ENCODE measurements at regions not wholly inside any gene's neighbourhood (a gene's known extent, or its start where the extent isn't known, plus 50 kb on each side); places are given as distances from the start of the nearest gene placed in this dataset.

DNA sequence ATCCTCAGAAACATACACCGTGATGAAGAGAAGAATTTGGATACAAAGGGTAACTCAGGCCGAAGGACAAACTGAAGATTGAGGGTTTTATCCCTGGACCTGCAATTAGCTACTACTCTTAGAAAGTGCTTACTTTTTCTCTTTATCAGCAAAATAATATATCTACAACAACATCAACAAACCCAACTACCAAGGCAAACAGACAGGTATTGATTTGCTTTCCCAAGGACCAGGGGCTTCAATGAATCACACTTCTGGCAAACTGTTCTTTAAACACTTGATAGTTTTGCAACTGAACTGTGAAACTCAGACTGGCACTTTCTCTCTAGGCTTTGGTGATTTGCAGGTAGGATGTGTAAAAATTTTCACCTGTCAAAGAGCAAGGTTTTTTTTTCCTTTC is 247.5 kb downstream of the SEC23A start:
- TF ChIP-seq BACH2 (CRISPR knock-in tag; IDR thresholded peaks at IDR 0.05; ENCODE audit: borderline replicate concordance) (no peak), RARB (CRISPR knock-in tag; IDR thresholded peaks at IDR 0.05) (no peak)
- TF ChIP-seq, protein P1, sequence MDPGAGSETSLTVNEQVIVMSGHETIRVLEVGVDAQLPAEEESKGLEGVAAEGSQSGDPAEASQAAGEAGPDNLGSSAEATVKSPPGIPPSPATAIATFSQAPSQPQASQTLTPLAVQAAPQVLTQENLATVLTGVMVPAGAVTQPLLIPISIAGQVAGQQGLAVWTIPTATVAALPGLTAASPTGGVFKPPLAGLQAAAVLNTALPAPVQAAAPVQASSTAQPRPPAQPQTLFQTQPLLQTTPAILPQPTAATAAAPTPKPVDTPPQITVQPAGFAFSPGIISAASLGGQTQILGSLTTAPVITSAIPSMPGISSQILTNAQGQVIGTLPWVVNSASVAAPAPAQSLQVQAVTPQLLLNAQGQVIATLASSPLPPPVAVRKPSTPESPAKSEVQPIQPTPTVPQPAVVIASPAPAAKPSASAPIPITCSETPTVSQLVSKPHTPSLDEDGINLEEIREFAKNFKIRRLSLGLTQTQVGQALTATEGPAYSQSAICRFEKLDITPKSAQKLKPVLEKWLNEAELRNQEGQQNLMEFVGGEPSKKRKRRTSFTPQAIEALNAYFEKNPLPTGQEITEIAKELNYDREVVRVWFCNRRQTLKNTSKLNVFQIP (CRISPR knock-in tag; IDR thresholded peaks at IDR 0.05; ENCODE audit: borderline replicate concordance, low read depth): no peak

Data from SK-N-SH treated with all-trans-retinoic acid at 6 μM for 48 hours (cell line).